Stimulated activated CD4-positive, alpha-beta T cell treated with anti-CD3 and anti-CD28 coated beads, Interleukin-15, amount 100 ng/mL, for 1 hour (primary cell): ENCODE measurements at regions not wholly inside any gene's neighbourhood (a gene's known extent, or its start where the extent isn't known, plus 50 kb on each side); places are given as distances from the start of the nearest gene placed in this dataset.
A peak's percentile ranks its signal among the peaks of the same experiment; 100 is the strongest.

ENCODE experiments used
- DNase-seq, 2 donors: peaks; one replicate each; pipeline ENCODE4 v3.0.0-alpha.2; 2020; ENCODE audit warnings: low read depth in 1 of 2, low spot score in 1 of 2

DNA sequence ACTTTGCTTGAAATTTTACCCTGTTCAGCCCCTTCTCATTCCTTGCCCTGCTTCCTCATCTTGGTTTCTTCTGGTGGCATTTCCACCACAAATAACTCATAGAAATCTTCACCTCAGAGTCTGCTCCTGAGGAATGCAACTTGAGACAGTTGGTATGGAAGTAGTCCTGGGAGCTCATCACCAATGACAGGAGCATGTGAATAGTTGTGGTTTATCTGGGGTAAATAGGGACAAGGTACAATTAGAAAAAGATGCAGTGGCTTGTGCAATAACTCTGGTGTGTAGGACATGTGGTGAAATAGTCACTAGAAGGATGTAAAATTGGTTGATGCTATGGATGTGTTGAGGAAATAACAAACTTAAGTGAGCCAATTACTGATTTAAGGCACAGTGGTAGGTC, 72.7 kb upstream of the CHRNA7 start:
- no peak for DNase-seq

DNA sequence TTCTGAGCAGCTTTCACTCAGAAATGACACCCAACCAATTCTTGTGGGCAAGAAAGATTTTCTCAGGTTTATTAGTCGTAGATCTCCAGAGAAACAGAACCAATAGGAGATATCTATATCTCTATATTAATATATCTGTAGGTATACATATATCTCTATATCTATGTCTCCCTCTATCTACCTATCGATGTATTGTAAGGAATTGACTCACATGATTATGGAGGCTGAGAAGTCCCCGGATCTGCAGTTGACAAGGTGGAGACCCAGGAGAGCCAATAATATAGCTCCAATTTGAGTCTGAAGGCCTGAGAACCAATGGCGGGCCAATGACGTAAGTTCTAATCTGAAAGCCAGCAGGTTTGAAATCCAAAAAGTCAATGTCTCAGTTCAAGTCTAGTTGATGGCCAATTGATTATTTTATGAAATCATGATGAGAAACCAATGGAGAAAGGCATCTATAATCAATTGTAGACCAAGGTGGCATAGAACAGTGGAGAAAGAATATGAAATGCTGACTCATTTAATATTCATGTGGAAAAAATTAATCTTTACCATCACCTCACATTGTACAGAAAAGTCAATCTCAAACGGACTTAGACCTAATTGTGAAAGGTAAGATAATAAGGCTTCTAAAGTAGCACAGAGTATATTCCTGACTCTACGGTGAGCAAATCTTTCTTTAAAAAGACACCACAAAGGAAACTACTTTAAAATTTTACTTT, 65.6 kb upstream of the CHRNA7 start:
- no peak for DNase-seq

DNA sequence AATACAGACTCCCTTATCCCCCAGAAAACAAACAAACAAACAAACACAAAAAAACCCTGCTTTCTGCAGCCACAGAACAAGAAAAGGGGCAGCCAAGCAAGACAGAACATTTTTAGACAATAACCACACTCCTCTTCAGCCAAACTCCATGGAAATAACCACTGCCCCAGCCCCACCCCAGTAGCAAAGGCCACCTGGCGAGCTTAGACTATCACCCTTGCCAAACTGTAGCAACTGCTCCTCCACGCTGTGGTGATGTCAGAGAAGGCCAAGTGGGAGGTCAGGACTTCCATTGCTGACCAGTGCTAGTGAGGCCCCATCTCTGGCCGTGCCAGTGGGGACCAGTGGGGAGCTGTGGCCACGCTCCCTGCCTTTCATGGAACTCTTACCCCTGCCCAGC, 60.3 kb upstream of the CHRNA7 start:
- DNase-seq = no peak

DNA sequence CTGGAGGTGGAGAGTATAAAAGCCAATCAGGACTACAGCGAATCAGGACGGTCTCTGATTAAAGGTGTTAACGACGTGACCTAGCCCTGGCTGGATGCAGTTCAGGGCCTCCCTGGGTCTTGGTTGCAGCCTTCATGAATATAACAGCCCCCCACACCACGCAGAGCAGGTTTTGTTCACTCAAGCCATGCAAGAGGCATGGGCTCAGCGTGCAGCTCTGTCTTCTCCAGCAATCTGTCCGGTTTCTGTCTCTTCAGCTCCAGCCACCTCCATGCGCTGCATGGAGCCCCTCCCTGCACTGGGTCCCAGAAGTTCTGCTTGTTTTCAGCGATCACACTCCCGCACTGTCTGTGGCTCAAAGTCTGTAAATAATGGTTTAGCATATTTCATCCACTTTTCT, 57.1 kb upstream of the CHRNA7 start:
- DNase-seq = no peak

DNA sequence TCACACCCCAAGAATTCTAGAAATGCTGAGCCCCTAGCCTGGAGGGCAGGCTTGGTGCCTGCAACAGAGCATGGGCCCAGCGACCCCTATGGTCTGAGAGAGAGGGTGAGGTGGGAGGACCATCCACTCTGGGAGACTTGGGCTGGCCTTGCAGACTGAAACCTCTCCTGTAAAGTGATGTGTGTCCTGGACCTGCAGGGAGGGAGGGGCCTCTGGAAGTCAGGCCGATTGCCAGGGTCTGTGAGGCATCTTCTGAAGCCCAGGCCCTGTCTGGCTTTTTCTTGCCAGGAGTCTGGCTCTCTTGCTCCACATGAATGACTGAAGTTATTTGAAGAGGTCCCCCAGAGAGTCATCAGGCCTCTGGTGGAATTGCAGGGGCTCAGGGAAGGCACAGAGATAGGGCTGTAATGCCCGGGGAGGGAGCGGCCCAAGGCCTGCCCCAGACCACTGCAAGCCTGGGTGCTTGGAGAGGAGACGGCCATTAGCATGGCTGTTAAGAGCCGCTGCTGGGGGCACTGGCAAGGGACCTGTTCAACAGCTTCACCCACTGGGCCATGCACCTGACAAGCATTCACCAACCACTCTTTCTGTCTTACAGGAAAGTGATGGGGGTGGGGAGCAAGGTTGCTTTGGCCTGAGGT, 56.0 kb upstream of the CHRNA7 start:
- no peak for DNase-seq

DNA sequence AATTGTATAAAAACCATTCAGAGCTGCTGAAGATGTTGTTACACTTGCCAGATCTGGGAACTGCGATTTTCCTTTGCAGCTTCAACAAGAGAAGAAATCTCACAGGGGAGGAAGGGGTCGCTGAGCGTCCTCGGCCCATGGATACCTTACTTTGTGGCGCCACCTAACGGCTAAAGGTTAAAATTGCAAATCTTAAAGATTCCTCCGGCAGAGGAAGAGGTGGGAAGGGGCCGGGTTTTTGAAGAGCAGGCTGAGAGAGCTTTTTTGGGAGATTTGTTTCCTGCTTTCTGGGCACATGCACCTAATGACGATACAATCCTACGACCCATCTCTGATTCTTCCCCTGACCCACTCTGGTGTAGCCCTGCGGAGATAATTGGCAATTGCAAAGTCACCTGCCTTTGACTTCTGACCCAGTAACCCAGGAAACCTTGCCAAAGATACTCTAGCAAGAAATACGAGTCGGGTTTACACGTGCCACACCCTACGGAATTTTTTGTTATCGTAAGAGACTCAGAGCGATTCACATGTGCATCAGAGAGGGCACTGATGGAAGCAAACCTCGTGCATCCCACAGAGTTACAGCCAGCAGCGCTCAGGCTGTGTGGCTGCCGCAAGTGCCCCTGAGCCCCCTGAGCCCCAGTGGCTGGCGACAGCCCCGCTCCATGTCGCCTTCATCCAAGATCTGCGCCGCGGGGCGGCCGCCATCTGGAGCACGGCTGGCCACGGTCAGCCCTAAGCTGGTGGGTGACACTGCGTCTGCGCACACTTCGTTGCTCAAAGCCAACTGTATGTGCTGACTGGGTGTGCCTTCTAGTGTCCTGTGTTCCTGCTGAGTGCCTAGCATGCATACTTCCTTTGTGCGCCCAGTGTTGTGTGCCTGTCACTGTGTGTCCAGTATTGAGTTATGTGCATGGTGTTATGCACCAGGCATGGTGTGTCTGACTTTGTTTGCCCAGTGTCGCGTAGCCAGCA, 55.2 kb upstream of the CHRNA7 start:
- no peak for DNase-seq

DNA sequence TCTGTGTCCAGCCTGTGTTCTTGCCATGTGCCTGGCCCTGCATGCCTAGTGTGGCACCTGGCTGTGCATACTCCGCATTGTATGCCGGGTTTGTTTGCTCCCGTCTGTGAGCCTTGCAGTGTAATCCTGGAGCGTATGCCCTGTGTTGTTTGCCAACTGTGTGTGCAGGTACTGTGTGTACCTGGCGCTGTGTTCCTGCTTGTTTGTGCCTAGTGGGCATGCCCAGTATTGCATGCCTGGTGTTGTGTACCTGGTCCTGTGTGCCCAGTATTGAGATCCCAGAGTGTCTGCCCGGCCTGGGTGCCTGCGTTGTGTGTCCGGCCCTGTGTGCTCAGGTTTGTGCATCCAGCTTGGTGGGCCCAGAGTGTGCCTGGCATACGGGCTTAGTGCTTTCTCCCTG, 54.5 kb upstream of the CHRNA7 start:
- no peak for DNase-seq

DNA sequence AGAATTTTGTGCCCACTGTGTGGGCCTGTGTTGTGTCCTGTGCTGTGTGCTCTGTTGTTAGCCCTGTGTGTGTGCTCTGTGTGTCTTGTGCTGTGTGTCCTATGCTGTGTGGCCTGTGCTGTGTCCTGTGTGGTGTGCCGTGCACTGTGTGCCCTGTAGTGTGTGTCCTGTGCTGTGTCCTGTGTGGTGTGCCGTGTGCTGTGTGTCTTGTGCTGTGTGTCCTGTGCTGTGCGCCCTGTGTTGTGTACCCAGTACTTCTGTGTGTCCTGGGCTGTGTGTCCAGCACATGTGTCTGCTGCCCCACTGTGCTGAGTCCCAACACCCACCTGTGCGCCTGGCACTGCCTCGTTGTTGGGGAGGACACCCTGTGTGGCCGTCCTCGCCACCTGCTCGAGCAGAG, 53.2 kb upstream of the CHRNA7 start:
- no peak for DNase-seq

DNA sequence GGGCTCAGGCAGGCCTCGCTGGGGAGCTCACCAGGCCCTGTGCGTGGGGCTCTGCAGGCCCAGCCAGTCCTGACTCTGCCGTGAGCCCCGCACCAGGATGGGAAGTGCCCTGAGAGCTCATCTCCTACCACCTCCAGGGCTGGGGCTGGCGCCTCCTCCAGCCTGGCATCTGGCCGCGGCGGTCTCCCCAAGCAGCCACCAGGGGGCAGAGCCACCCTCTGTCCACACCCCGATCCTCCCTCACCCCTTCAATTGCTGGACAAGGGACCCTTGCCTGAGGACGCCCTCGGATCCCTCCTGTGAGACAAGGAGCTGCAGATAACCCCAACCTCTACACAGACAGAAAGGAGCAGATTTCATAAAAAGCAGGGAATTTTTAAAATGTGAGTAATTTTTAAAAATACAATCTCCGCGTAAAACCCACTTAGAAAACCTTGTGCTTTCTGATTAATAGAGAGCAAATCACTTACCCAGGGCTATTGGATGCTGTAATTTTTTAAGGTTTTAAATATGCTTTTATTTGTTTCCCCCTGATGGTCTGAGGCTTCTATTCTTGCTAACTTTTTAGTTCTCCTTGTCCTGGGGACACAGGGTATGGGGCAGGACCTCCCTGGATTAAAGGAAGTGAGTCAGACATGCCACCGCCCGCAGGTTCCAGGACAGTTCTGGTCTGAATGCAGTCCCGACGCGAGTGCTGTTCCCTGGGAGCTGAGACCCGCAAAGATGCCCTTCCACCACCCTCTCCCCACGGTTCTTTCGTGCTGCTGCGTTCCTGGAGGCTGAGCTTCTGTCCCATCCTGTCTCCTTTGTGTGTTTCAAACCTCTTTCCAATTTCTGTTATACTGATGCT, 52.3 kb upstream of the CHRNA7 start:
- DNase-seq = peak in 1 of 2 donors; percentile 41
